UCSD-AML1 (cell line): ENCODE measurements at regions not wholly inside any gene's neighbourhood (a gene's known extent, or its start where the extent isn't known, plus 50 kb on each side); places are given as distances from the start of the nearest gene placed in this dataset.
"Not testable (repeated sequence)": the region's sequence is repeated elsewhere in the genome, so short reads cannot be mapped to it uniquely, and the experiment has no call there.

Source experiments
- DNase-seq: peaks from one replicate; lab custom pipeline; 2025; ENCODE audit not compliant: unreplicated experiment; lab: John Stamatoyannopoulos, UW

DNA sequence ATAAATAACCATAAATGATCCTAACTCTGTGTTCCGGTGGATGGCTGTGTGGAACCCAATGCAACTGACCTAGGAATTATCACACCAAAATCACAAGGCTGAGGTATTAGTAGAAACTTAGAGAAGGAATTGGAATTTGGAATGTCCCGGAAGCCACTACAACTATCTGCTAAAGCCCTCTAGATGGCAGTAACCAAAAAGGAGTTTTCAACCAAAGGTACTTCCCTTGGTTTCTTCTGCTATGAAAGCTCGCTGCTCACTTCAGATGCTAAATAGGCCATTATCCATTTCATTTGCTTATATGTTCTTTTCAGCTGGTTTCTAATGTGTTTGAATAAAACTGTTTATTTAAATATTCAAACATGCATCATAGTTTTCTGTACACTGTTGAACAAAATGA, 1589.1 kb upstream of the SPRY2 start:
- no peak for DNase-seq

DNA sequence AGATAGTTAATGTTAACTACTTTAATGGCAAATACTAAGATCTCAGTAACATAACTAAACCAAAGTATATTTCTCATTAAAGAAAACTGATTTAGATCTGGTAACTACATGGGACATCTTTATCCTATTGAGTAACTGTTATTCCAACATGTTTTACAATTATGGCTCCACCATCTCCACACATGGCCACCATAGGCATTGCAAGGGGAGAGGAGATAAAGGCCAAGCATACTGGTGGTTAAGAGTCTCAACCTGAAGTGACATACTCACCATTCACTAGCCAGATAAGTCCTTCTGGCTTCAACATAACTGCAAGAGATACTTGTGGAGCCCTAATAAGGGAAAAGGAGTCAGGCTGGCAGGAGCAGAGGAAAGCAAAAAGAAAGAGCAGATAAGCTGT, 1586.4 kb upstream of the SPRY2 start:
- no peak for DNase-seq

DNA sequence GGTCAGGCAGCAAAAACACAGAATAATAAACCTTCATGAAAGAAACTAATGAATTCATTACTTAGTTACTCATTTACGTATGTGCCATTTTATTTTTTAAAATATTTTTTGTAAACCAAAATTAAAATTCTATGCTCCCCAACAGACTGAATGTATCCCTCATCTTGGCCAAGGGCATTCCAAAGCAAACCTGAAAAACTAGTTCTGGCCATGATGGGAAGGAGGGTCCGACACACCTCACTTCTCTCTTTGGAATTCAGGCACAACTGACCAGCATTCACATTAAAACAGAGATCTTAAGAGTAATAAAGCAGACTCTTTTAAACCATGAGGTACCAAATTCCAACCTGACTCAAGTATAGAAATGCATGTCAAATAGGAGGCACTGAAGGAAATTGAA, 1576.9 kb upstream of the SPRY2 start:
- DNase-seq = no peak

DNA sequence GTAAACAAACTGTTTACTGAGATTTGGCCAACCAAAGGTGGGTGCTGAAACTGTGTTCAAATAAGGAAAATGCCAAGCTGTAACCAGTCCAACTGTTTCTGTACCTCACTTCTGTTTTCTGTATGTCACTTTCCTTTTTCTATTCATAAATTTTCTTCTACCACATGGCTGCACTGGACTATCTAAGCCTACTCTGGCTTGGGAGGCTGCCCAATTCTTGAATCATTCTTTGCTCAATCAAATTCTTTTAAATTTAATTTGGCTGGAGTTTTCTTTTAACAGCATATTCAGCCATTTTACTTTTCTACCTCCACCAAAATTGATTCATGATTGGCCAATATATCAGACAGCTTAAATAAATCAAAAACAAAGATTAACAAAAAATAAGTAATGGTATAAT, 1575.5 kb upstream of the SPRY2 start:
- DNase-seq = no peak

DNA sequence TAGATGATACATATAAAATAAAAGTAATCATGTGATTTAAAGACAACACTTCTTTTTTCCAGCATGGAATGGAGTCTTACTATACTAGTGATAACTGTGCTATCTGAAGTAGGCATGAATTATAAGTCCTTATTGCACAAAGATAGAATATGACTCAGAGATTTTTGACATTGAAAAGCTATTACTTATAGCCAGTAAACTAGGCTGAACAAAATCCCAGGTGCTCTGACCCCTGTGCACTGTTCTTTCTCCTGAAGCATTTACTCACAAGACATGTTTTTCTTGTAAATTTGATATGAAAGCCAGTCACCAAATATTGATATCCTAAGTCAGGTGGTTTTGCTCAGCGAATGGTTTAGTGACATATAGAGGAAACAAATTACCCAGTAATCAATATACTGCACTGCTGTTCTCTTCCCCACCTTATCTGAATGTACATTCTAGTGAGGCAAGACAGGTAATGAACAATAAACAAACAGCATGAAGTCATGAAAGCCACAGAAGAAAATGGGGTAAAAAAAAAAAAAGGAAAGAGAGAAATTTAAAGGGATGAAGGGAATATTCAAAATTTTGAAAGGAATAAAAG, 1567.0 kb upstream of the SPRY2 start:
- DNase-seq = no peak

DNA sequence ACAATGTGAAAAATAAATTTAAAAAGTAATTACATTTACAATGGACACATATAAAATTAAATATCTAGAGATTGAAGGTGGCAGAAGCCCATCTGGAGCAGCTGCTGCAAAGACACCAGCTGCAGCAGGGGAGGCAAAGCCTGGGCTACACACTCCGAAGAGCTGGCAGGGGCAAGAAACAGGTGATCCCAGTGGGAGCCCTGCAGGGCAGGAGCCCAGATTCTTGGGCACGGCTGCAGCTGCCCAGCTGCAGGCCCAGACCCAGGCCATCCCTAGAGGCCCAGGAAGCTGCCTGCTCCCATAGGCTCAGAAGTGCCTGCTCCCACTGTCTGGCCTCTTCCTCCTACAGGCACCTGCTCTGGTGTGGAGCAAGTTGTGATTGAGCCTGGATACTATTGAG, 1547.9 kb upstream of the SPRY2 start:
- DNase-seq = no peak

DNA sequence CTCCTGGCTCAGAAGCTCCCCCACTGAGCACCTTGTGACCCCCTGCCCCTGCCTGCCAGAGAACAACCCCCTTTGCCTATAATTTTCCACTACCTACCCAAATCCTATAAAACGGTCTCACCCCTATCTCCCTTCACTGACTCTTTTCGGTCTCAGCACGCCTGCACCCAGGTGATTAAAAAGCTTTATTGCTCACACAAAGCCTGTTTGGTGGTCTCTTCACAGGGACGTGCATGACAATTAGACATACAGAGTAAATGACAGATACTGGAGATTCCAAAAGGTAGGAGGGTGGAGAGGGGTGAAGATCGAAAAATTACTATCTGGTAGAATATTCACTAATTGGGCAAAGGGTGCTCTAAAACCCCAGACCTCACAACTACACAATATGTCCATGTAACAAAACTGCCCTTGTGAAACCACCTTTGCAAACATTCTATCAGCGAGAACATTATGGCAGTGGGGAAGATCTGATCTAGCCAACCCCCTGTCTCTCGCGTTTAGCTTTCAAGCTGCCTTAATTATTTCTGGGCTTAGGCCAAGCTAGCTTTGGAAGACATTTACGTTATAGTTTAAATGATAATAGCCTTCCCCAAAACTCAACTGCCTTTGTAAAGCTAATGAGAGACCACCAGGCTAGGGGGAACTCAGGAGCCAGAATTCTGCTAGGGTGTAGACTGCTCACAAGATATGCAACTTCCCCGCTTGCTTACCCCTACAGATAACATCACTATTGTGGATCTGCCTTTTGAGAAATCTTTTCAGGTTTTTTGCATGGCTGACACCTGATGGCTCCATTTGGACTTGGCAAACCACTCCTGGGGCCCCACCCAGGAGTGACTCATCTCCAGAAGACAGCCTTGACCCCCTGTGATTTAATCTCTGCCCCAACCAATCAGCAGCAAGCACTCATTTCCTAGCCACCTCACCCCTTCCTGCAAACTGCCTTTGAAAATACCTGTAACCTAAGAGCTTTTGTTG, 1534.0 kb upstream of the SPRY2 start:
- peak; percentile 2 for DNase-seq

DNA sequence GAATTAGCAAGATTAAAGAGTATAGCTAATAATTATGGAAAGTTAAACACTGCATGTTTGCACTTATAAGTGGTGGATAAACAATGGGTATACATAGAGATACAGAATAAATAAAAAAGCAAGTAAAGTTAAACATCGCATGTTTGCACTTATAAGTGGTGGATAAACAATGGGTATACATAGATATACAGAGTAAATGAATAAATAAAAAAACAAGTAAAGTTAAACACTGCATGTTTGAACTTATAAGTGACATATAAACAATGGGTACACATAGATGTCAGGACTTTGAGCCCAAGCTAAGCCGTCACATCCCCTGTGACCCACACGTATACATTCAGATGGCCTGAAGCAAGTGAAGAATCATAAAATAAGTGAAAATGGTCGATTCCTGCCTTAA, 1533.3 kb upstream of the SPRY2 start:
- no peak for DNase-seq

DNA sequence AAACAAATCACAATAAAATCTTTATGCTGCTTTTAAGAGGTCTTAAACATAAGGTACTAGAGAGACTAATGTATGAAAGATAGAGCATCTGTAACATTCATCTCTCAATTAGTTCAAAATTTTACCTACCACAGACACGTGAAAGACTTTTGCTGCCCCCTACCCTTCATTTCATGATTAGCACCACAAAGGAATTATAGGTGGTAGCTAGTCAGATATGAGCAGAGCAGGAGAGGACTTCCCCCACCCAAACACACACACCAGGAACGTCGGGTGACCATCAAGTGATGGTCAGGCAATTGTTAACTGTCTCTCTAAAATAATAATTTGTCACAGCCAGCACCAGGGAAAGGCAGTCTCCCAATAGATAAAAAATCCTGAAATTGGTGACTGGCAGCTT, 1531.7 kb upstream of the SPRY2 start:
- DNase-seq = no peak

DNA sequence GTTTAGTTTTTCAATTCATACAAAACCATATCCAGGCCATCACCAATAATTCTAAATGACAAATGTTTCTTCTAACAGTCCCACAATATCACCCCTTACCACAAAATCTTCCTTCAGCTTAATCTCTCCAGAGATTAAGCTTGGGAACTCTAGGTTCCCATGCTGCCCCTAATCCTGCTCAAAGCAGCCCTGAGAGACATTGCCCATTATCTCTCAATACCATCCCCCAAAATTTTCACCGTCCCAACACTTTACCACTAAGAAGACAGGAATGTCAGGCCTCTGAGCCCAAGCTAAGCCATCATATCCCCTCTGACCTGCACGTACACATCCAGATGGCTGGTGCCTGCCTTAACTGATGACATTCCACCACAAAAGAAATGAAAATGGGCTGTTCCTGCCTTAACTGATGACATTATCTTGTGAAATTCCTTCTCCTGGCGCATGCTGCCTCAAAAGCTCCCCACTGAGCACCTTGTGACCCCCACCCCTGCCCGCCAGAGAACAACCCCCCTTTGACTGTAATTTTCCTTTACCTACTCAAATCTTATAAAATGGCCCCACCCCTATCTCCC, 1530.9 kb upstream of the SPRY2 start:
- DNase-seq = not testable (repeated sequence)

DNA sequence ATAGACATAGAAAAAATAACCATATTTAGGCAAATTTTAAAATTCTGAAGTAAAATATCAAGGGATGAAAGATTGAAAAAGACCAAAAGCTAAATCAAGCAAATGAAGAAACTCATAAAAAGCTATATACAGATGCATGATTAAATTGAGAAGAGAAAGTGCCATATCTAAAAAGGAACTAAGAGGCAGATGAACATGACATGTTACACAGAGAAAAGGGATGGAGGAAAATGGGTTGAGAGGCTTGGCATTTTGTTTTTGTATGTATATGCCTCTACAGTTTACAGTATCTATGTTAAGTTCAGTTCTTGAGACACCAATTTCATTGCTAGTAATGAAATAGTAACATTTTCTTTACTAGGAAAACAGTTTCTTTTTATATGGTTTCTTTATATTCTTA, 1507.4 kb upstream of the SPRY2 start:
- no peak for DNase-seq

DNA sequence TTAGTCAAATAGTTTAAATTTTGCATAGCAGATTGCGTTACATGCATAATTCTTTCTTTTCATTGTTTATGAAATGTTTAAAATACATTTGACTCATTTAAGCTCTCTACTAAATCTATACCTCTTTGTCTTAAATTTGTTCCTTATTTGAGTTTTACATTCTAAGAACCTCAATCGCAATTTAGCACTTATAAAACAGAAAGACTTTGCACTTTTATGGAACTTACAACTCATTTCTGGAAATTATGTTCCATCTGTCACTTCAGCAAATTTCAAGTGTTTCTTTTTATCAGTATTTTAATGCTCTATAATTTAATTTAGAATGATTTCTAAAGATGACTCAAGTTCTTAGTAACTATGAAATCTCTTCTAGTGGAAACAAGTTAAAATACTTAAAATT, 1505.8 kb upstream of the SPRY2 start:
- DNase-seq = no peak

DNA sequence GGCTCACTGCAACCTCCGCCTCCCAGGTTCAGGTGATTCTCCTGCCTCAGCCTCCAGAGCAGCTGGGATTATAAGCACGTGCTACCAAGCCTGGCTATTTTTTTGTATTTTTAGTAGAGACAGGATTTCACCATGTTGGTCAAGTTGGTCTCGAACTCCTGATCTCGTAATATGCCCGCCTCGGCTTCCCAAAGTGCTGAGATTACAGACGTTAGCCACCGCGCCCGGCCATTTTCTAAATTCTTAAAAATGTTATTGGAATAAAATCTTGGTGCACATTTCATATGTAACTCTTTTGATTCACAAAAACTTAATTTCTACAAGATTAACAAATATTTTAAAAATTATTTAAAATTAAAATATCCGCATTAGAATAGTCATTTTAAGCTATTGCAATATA, 1480.3 kb upstream of the SPRY2 start:
- no peak for DNase-seq

DNA sequence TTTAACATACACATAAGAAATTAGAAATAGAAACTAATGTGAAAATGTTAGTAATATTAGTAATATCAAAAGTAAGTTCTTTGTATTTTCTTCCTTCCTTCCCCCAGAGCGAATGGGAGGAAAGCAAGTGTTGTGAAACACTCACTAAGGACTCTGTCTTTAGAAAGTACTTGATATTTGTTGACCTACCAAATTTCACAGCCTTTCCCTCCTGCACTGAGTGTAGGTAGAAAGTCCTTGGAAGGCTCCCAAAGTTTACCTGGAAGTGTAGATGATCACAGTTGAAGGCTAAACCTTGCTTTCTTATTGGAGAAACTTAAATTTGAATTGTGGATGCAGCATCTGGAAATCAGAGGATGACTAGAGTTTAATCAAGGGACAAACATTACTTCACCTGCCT, 1459.5 kb upstream of the SPRY2 start:
- no peak for DNase-seq

DNA sequence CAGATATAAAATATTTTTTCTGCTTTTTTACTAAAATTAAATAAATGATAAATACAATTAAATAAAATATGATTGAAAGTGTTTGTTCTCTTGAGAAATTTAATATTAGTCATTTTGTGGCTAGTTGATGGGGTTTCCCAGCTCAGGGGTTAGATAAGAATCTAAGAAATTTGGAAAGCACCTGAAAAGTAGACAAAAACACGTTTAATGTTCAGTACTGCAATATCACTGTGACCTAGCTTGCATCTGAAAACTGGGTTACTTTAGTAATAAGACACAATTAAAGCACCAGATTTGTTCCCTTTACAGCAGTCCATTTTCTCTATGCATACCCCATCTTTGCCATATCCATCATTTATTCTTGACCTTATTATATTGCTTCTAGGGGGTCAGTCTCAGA, 1454.8 kb upstream of the SPRY2 start:
- DNase-seq = no peak

DNA sequence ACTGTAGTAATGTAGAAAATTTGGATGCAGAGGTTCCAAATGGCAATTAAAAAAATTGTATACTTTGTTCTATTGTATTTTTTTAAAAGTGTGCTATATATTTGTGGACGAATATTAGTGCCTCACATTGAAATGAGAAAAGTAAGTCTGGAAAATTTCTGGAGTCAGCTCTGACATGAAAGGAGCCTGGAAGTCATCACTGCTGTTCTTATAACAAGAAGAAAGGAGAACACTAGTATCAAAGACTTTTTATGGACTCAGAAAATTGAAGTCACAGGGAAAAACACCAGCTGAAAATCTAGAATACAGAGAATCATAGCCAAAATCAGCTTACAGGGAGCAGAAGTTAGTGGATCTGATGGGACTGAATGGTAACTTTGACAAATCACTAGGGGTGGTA, 1450.7 kb upstream of the SPRY2 start:
- no peak for DNase-seq

DNA sequence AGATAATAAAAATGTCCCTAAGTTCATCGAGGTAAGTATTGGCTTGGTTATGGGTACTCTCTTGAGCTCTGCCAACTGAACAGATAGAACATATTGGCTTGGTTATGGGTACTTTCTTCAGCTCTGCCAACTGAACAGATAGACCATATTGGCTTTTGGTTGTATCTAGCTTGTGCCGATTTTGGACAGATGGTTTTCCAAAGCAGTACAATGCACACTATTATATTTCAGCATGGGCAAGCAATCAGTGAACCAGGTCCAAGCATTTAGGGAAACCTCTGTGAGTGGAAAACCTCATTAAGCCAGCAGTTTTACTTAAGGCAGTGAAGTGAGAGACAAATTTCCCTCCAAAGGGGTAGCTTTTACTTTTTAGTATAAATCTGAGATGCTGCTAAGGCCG, 1440.5 kb upstream of the SPRY2 start:
- no peak for DNase-seq

DNA sequence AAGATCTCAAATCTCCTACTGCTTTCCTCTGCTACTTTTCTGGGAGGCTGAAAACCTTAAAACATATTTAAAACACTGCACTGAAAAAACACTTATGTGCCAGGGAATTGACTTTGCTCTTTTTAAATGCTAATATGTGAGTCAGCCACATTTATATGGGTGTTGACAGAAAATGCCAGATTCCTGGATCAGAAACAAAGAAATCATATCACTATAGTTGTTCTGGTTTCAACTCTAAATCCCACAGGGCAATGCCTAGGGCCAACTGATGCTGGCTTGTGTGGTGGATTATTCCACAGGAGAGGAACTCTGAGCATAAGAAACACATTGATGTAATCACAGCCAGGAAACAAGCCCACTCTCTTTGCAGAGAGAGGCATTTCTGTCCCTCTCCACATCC, 1439.0 kb upstream of the SPRY2 start:
- DNase-seq = no peak

DNA sequence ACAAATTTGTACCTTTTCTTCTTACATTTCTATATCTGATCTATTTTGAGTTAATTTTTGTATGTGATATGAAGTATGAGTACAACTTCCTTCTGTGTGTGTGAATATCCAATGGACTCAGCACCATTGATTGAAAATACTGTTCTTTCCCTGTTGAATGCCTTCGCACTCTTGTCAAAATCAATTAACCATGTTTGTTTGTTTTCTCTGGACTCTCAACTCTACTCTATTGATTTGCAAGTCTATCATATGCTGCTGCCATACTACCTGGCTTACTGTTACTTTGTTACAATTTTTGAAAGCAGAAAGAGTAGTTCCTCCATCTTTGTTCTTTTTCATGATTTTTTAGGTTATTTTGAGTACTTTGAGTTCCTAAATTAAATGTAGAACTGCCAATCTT, 1437.4 kb upstream of the SPRY2 start:
- no peak for DNase-seq

DNA sequence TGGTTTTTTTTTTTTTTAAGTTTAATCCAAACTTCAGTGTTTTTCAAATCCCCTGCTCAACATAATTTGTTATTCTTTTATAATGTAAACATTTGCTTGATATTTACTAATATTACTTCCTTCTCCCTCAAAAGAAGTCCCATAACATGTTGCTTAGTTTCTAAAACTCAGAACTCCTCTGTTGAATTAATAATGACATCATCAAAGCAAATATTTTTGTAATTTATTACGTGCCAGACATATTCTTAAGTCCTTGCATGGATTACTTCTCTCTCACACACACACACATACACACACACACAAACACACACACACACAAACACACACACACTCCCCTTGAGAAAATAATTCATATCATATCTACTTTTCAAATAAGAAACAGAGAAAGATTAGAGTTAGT, 1432.3 kb upstream of the SPRY2 start:
- no peak for DNase-seq

DNA sequence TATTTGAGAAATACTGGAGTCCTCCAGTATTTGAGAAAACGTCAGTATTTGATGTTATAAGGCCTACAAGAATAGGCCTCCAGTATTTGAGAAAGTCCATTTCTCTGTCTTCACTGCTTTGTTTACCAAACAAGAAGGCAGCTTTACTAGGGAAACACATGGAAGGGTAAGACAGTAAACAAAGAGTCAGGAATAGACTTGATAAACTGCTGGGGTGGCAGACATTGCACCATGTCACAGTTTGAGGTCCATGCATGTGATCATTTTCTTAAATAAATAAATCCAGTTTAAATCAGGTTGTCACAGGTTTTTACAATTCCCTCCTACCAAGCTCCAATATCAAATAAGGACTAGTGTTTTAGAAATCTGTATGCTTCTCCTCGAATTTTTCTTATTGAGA, 1431.0 kb upstream of the SPRY2 start:
- no peak for DNase-seq

DNA sequence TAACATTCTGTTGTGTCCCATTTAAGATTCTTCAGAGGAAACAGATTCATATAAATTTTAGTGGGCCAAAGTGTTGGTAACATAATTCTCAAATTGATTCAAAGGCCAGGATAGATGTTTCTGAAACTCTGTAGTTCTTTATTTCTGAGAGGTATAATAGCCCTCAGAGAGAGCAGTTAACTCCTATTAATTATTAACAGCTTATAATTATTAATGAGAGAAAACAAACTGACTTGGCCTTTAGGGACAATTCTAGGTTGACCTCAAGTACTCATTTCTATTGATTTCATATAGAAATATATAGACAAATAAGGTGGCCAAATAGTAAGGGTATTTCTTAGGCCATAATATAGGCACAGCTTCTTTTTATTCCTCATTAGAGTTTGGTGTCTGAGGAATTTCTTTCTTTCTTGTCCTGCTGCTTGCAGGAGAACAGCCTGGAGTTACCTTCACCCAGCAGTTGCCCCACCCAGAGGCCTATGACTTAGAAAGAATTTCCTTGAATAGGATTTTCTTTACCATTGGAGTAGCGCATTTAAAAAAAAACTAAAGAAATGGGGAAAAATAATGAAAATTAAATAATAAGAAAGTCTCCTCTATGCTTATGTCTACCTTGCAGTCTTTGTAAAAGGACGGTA, 1430.1 kb upstream of the SPRY2 start:
- DNase-seq = no peak
